CD4-positive, alpha-beta T cell (primary cell): ENCODE measurements at regions not wholly inside any gene's neighbourhood (a gene's known extent, or its start where the extent isn't known, plus 50 kb on each side); places are given as distances from the start of the nearest gene placed in this dataset.

Source experiments
- ATAC-seq: fragments of 200-7000 bp; cut with Tn5 transposase; one replicate; pipeline ENCODE4 v1.10.0; 2022; ENCODE audit warnings: mild to moderate bottlenecking; ENCODE audit not compliant: poor library complexity
- CTCF ChIA-PET: fragments of 350-600 bp; sonication (Branson Sonifier 250); formaldehyde crosslinking; loops from one replicate; lab custom pipeline; 2021; ENCODE audit warnings: antibody characterized with exemption, inconsistent platforms; lab: Charles Lee
- POLR2A ChIA-PET: fragments of 350-600 bp; sonication (Branson Sonifier 250); formaldehyde crosslinking; loops from one replicate; lab custom pipeline; 2021; ENCODE audit warnings: antibody characterized with exemption, inconsistent platforms; lab: Charles Lee
- DNase-seq, 14 experiments: peaks; one replicate each; pipeline ENCODE4 v3.0.0-alpha.2; 2013 to 2020; ENCODE audit warnings: mixed read lengths in 2 of 14
- H3K27ac ChIP-seq, 2 donors: one replicate each; pipeline versions ENCODE4 v1.5.1 to v1.7.0; 2013; ENCODE audit warnings: low read length in 2 of 2, low read depth in 1 of 2, mild to moderate bottlenecking in 1 of 2
- H3K27me3 ChIP-seq, 2 experiments: 1 replicate in 1 of 2; 2 replicates in 1 of 2; pipeline versions ENCODE4 v1.6.1 to v1.7.0; 2013; ENCODE audit warnings: low read length in 2 of 2, control low read depth in 1 of 2, mild to moderate bottlenecking in 1 of 2, moderate library complexity in 1 of 2; ENCODE audit not compliant: insufficient read depth in 2 of 2, control insufficient read depth in 1 of 2
- H3K36me3 ChIP-seq: one replicate; pipeline ENCODE4 v1.6.1; 2013; ENCODE audit warnings: low read length, control low read depth; ENCODE audit not compliant: insufficient read depth
- H3K4me1 ChIP-seq: one replicate; pipeline ENCODE4 v1.6.1; 2013; ENCODE audit warnings: low read length, control low read depth; ENCODE audit not compliant: insufficient read depth
- H3K4me3 ChIP-seq: one replicate; pipeline ENCODE4 v1.5.1; 2013; ENCODE audit warnings: mild to moderate bottlenecking, low read length, moderate library complexity
- H3K9me3 ChIP-seq, 2 experiments: 1 replicate in 1 of 2; 2 replicates in 1 of 2; pipeline versions ENCODE4 v1.6.1 to v1.7.0; 2013; ENCODE audit warnings: low read length in 2 of 2, mild to moderate bottlenecking in 2 of 2, control low read depth in 1 of 2, moderate library complexity in 1 of 2; ENCODE audit not compliant: control insufficient read depth in 1 of 2, insufficient read depth in 1 of 2
- H3K27ac Mint-ChIP-seq: one replicate; pipeline ENCODE4 v1.8.0; 2020; ENCODE audit warnings: mixed read lengths
- H3K27me3 Mint-ChIP-seq: one replicate; pipeline ENCODE4 v1.8.0; 2021; ENCODE audit warnings: mixed read lengths
- H3K36me3 Mint-ChIP-seq: one replicate; pipeline ENCODE4 v1.8.0; 2021; ENCODE audit warnings: low read depth, mixed read lengths
- H3K4me1 Mint-ChIP-seq: one replicate; pipeline ENCODE4 v1.8.0; 2021; ENCODE audit warnings: low read depth, mixed read lengths
- H3K4me3 Mint-ChIP-seq: one replicate; pipeline ENCODE4 v1.8.0; 2020; ENCODE audit warnings: mild to moderate bottlenecking, mixed read lengths
- H3K9me3 Mint-ChIP-seq: one replicate; pipeline ENCODE4 v1.8.0; 2020; ENCODE audit warnings: mixed read lengths
- intact Hi-C, 2 experiments: fragments of 100-400 bp; cut with DNase I in 1 of 2; cut with micrococcal nuclease in 1 of 2; formaldehyde crosslinking; loops; one replicate each; pipeline versions ENCODE4 v1.15.1 to v1.9.0; 2023 to 2025; cut with DNase I, micrococcal nuclease
- TF ChIP-seq, protein P1 (sequence below): fragments of 200-600 bp; IDR thresholded peaks from one replicate; pipeline ENCODE4 v1.8.0; 2022; ENCODE audit warnings: antibody characterized with exemption, mild to moderate bottlenecking

DNA sequence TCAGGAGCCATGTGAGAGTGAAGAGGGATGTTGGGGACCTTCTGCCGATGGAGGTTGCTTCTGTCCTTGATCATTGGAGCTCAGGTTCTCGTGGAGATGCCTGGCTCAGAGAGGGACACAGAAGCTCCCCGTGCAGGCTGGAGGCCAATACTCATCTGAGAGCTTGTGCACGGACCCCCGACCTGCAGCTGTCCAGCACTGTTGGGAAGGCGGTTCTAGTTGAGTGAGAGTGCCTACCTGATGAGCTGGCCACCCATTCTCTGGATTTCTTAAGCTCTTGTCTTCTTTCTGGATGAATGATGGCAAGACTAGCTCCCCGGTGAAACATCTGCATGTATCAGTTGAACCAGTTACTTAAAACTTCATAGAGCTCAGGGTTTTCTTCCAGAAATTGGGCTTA, 247.6 kb upstream of the MKI67 start:
- no peak overlapping the region for H3K4me3 Mint-ChIP-seq
- CTCF ChIA-PET = no interaction called here
- no peaks in the 10 kb centered on the region for H3K9me3 Mint-ChIP-seq
- TF ChIP-seq, protein P1, sequence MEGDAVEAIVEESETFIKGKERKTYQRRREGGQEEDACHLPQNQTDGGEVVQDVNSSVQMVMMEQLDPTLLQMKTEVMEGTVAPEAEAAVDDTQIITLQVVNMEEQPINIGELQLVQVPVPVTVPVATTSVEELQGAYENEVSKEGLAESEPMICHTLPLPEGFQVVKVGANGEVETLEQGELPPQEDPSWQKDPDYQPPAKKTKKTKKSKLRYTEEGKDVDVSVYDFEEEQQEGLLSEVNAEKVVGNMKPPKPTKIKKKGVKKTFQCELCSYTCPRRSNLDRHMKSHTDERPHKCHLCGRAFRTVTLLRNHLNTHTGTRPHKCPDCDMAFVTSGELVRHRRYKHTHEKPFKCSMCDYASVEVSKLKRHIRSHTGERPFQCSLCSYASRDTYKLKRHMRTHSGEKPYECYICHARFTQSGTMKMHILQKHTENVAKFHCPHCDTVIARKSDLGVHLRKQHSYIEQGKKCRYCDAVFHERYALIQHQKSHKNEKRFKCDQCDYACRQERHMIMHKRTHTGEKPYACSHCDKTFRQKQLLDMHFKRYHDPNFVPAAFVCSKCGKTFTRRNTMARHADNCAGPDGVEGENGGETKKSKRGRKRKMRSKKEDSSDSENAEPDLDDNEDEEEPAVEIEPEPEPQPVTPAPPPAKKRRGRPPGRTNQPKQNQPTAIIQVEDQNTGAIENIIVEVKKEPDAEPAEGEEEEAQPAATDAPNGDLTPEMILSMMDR = no peak
- POLR2A ChIA-PET = no interaction called here
- H3K27me3 ChIP-seq = no peaks in the 10 kb centered on the region
- no peaks in the 10 kb centered on the region for H3K36me3 Mint-ChIP-seq
- no peak overlapping the region for H3K4me3 ChIP-seq
- ATAC-seq (no peak), DNase-seq (no peak)
- H3K4me1 Mint-ChIP-seq = no peaks in the 10 kb centered on the region
- no peaks in the 10 kb centered on the region for H3K36me3 ChIP-seq
- no peak overlapping the region for H3K27ac Mint-ChIP-seq
- H3K27ac ChIP-seq = no peak overlapping the region
- peaks cover 0 to 7% of the 10 kb centered on the region in 2 experiments for H3K9me3 ChIP-seq
- peaks cover 6% of the 10 kb centered on the region for H3K27me3 Mint-ChIP-seq
- no peaks in the 10 kb centered on the region for H3K4me1 ChIP-seq
- intact Hi-C loops = no loop called here

DNA sequence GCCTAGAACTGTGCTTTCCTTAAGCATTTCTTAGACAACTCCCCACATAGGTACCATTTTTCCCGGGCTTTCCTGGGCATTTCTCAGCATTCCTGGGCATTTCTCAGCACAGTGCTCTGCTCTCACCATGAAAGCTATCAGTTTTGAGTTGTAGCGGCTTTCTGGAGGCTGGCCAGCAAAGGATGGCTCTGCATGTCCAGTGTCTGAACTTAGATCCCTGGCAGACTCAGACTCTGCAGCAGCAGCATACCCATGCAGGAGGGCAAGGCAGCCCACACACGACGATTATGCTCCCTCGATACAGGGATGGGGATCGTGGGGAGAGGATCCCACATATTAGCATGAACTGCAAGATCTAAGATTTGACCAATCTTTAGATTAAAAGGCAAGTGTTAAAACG, 248.9 kb upstream of the MKI67 start:
- no peaks in the 10 kb centered on the region for H3K4me1 Mint-ChIP-seq
- H3K27ac Mint-ChIP-seq = no peak overlapping the region
- Histone ChIP-seq H3K4me1 (no peaks in the 10 kb centered on the region), H3K27ac (no peak overlapping the region), H3K4me3 (no peak overlapping the region), H3K27me3 (no peaks in the 10 kb centered on the region), H3K36me3 (no peaks in the 10 kb centered on the region), H3K9me3 (peaks cover 0 to 10% of the 10 kb centered on the region in 2 experiments)
- no peaks in the 10 kb centered on the region for H3K36me3 Mint-ChIP-seq
- H3K4me3 Mint-ChIP-seq = no peak overlapping the region
- ATAC-seq = no peak
- DNase-seq = no peak
- ChIA-PET POLR2A (no interaction called here), CTCF (no interaction called here)
- TF ChIP-seq, protein P1 = no peak
- H3K27me3 Mint-ChIP-seq = peaks cover 6% of the 10 kb centered on the region
- no peaks in the 10 kb centered on the region for H3K9me3 Mint-ChIP-seq
- intact Hi-C loops = no loop called here

DNA sequence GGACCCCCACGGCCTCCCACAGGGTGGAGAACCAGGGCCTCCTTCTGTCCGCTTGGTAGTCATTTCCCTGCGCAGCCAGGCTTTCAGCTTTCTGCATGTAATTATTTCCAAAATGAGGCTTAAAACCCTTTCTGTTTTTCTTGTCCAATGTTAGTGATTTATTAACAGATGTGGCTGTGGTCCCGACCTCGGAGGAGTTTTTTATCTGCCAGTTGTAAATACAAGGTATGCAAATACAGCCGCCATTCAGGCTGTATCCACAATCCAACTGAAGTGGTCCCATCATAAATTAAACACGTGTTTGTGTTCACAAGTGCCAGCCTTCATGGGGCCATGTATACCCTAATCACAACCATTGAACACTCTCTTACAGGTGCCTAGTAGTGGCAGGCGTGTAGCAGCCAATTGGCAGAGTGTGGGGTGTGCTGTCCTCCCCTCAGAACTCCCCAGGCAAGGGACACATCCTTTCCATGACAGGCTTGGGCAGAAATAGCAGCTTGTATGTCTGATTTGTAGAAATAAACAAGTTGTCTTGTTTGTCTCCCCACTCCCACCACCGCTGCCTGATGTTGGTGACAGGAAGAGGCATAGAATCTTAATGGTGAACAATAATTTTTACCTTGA, 251.3 kb upstream of the MKI67 start:
- peaks cover 12% of the 10 kb centered on the region for H3K27me3 Mint-ChIP-seq
- H3K9me3 Mint-ChIP-seq = no peaks in the 10 kb centered on the region
- no peak overlapping the region for H3K27ac Mint-ChIP-seq
- ATAC-seq (no peak), DNase-seq (no peak)
- TF ChIP-seq, protein P1 = no peak
- H3K9me3 ChIP-seq = peaks cover 0 to 14% of the 10 kb centered on the region in 2 experiments
- no peaks in the 10 kb centered on the region for H3K4me1 Mint-ChIP-seq
- no peaks in the 10 kb centered on the region for H3K4me1 ChIP-seq
- no peak overlapping the region for H3K4me3 ChIP-seq
- H3K36me3 ChIP-seq = no peaks in the 10 kb centered on the region
- no peaks in the 10 kb centered on the region for H3K27me3 ChIP-seq
- H3K4me3 Mint-ChIP-seq = no peak overlapping the region
- POLR2A ChIA-PET = no interaction called here
- no peaks in the 10 kb centered on the region for H3K36me3 Mint-ChIP-seq
- CTCF ChIA-PET = no interaction called here
- no peak overlapping the region for H3K27ac ChIP-seq
- intact Hi-C loops = no loop called here
